SU-DHL-6 (cell line): ENCODE measurements at regions not wholly inside any gene's neighbourhood (a gene's known extent, or its start where the extent isn't known, plus 50 kb on each side); places are given as distances from the start of the nearest gene placed in this dataset.

Experiments
- H2AFZ ChIP-seq: fragments of 200-600 bp; sonication (generic); 2 replicates; pipeline ENCODE4 v1.6.1; 2014; ENCODE audit warnings: low read depth, mild to moderate bottlenecking, moderate library complexity, mixed read lengths, antibody characterized with exemption, low read length; ENCODE audit not compliant: severe bottlenecking
- H3F3A ChIP-seq: fragments of 200-600 bp; shearing (Covaris generic); 2 replicates; pipeline ENCODE4 v1.6.0; 2016; ENCODE audit warnings: antibody characterized with exemption, mild to moderate bottlenecking; ENCODE audit not compliant: insufficient read depth
- H3K27ac ChIP-seq: fragments of 200-600 bp; sonication (generic); 2 replicates; pipeline ENCODE4 v1.5.1; 2016; ENCODE audit warnings: low read depth, mild to moderate bottlenecking, low read length, moderate library complexity, mixed read lengths
- H3K27me3 ChIP-seq: fragments of 200-600 bp; sonication (generic), shearing (Covaris generic); 2 replicates; pipeline ENCODE4 v1.6.0; 2014; ENCODE audit warnings: mild to moderate bottlenecking, low read length
- H3K36me3 ChIP-seq: fragments of 200-600 bp; sonication (generic); 2 replicates; pipeline ENCODE4 v1.6.1; 2014; ENCODE audit warnings: mild to moderate bottlenecking, low read length, mixed read lengths
- H3K4me2 ChIP-seq: fragments of 300-600, 200-600 bp; shearing (Covaris generic), sonication (generic); 2 replicates; pipeline ENCODE4 v1.6.0; 2014; ENCODE audit warnings: low read length, low read depth, mild to moderate bottlenecking; ENCODE audit not compliant: poor library complexity, severe bottlenecking
- H3K4me3 ChIP-seq: fragments of 200-600 bp; sonication (generic); 2 replicates; pipeline ENCODE4 v1.5.1; 2014; ENCODE audit warnings: antibody characterized with exemption, low read length, mild to moderate bottlenecking, mixed read lengths; ENCODE audit not compliant: insufficient read depth, poor library complexity, severe bottlenecking
- H3K79me2 ChIP-seq: fragments of 200-600 bp; sonication (generic); 2 replicates; pipeline ENCODE4 v1.6.1; 2014; ENCODE audit warnings: mild to moderate bottlenecking, low read length, moderate library complexity; ENCODE audit not compliant: insufficient read depth
- H3K9ac ChIP-seq: fragments of 200-600 bp; sonication (generic); 2 replicates; pipeline ENCODE4 v1.7.0; 2014; ENCODE audit warnings: mild to moderate bottlenecking, low read length
- H3K9me2 ChIP-seq: fragments of 200-600 bp; sonication (generic); replicated peaks from 2 replicates; pipeline ENCODE4 v1.6.1; 2014; ENCODE audit warnings: low read length; ENCODE audit not compliant: insufficient read depth
- H3K9me3 ChIP-seq: fragments of 200-600 bp; sonication (generic); 2 replicates; pipeline ENCODE4 v1.6.1; 2014; ENCODE audit warnings: low read length, mixed read lengths; ENCODE audit not compliant: insufficient read depth
- H4K20me1 ChIP-seq: fragments of 200-600 bp; sonication (generic); 2 replicates; pipeline ENCODE4 v1.6.1; 2014; ENCODE audit warnings: low read depth, mild to moderate bottlenecking, antibody characterized with exemption, low read length, moderate library complexity, mixed read lengths
- CTCF ChIP-seq: fragments of 200-600 bp; sonication (generic); IDR thresholded peaks from one replicate; pipeline ENCODE4 v1.5.1; 2017; ENCODE audit warnings: antibody characterized with exemption, mild to moderate bottlenecking, low read length, moderate library complexity; ENCODE audit not compliant: insufficient read depth, poor library complexity, severe bottlenecking
- EZH2phosphoT487 ChIP-seq: fragments of 200-600 bp; sonication (generic), shearing (Covaris generic); conservative IDR thresholded peaks from 2 replicates; pipeline ENCODE4 v1.6.1; 2018; ENCODE audit warnings: mild to moderate bottlenecking, antibody characterized with exemption, low read length, moderate library complexity, mixed read lengths

DNA sequence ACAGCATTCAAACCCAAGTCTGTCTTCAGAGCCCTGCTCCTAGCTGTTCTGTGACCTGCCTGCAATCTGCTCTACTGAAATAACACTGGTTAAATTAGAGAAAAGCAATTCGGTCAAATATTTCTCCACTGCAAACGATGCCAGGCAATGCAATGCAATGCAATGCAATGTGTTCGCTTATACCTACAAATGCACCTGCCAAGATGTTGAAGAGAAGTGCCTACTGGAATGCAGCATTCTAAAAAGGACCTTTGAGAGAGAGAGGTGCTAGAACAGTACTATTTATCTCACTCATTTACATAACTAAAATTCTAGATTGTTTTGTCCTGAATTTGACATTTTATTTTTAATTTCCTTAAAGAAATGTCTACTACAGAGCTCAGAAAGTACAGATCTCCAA, 157.3 kb upstream of the CDK1 start:
- TF ChIP-seq EZH2phosphoT487, result no peak
- no peak overlapping the region for H3K4me3 ChIP-seq
- H3K4me2 ChIP-seq, result no peak overlapping the region
- H3K9me3 ChIP-seq, result no peaks in the 10 kb centered on the region
- no peaks in the 10 kb centered on the region for H3K27me3 ChIP-seq
- no peaks in the 10 kb centered on the region for H3K9me2 ChIP-seq
- no peaks in the 10 kb centered on the region for H4K20me1 ChIP-seq
- no peak overlapping the region for H2AFZ ChIP-seq
- no peaks in the 10 kb centered on the region for H3F3A ChIP-seq
- H3K36me3 ChIP-seq, result no peaks in the 10 kb centered on the region
- no peak overlapping the region for H3K9ac ChIP-seq
- no peaks in the 10 kb centered on the region for H3K79me2 ChIP-seq
- H3K27ac ChIP-seq, result no peak overlapping the region

DNA sequence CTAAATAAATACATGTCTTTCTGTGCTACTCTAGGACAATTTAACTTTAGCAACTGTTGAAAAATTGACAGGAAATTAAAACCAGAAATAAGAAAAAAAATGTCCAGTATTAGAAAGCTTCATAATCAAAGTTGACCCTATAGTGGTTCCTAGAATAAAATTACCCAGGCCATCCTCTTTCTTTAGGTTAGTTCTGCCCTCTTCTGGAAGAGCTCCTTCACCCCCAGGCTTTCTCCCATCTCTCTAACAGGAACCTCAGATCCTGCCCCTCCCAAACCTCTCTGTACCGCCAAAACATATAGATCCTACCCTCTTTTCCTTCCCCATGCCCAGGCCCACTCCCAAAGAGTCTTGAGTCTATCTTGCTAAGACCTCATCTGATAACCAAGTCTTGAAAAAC, 159.4 kb upstream of the CDK1 start:
- no peaks in the 10 kb centered on the region for H3K79me2 ChIP-seq
- H2AFZ ChIP-seq, result no peak overlapping the region
- no peaks in the 10 kb centered on the region for H3K27me3 ChIP-seq
- H3F3A ChIP-seq, result no peaks in the 10 kb centered on the region
- no peaks in the 10 kb centered on the region for H3K36me3 ChIP-seq
- H3K27ac ChIP-seq, result no peak overlapping the region
- H3K4me3 ChIP-seq, result no peak overlapping the region
- TF ChIP-seq EZH2phosphoT487, result no peak
- H3K9me2 ChIP-seq, result no peaks in the 10 kb centered on the region
- H3K9ac ChIP-seq, result no peak overlapping the region
- H4K20me1 ChIP-seq, result no peaks in the 10 kb centered on the region
- H3K4me2 ChIP-seq, result no peak overlapping the region
- no peaks in the 10 kb centered on the region for H3K9me3 ChIP-seq

DNA sequence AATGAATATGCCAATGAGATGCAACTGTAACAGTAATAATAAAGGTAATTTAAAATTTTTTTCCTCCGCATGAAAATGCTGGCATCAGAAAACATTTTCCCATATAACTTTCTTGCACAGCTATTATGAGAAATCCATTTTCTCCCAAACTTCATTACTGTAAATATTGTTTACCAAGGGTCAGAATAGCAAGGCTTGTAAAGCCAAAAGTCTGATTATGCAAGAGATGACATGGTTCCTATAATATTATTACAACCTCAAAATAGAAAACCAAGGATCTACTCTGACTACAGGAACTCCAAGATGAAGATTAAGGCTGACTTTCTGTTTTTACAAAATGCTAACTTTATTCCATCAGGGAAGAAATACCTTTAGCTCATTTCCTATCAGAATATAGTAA, 162.7 kb upstream of the CDK1 start:
- no peaks in the 10 kb centered on the region for H3K27me3 ChIP-seq
- no peak for TF ChIP-seq CTCF
- TF ChIP-seq EZH2phosphoT487, result no peak
- H3K9ac ChIP-seq, result no peak overlapping the region
- H3K9me2 ChIP-seq, result no peaks in the 10 kb centered on the region
- no peaks in the 10 kb centered on the region for H3K36me3 ChIP-seq
- H4K20me1 ChIP-seq, result no peaks in the 10 kb centered on the region
- H3K9me3 ChIP-seq, result no peaks in the 10 kb centered on the region
- no peak overlapping the region for H2AFZ ChIP-seq
- H3K4me2 ChIP-seq, result no peak overlapping the region
- H3F3A ChIP-seq, result no peaks in the 10 kb centered on the region
- H3K27ac ChIP-seq, result no peak overlapping the region
- no peak overlapping the region for H3K4me3 ChIP-seq
- H3K79me2 ChIP-seq, result no peaks in the 10 kb centered on the region

DNA sequence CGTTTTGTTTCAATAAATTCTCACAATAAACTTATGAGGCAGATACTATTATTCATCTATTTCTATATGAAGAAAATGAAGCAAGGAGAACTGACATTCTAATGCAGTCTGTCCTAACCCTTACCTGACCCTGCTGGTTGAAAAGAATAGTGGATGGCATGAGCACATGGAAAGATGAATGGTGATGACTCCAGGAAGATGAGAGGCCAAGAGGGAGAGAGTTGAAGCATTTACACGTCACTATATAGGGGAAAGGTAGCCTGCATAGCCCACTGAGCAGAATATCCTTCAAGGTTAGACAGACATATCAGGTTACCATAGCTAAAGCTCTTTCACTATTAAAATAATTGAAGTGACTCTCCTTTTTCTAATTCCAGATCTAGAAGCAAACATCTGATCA, 163.9 kb upstream of the CDK1 start:
- H3F3A ChIP-seq, result no peaks in the 10 kb centered on the region
- no peaks in the 10 kb centered on the region for H3K27me3 ChIP-seq
- H4K20me1 ChIP-seq, result no peaks in the 10 kb centered on the region
- no peak overlapping the region for H3K27ac ChIP-seq
- no peaks in the 10 kb centered on the region for H3K9me3 ChIP-seq
- no peak overlapping the region for H2AFZ ChIP-seq
- H3K9ac ChIP-seq, result no peak overlapping the region
- no peaks in the 10 kb centered on the region for H3K79me2 ChIP-seq
- no peaks in the 10 kb centered on the region for H3K9me2 ChIP-seq
- no peaks in the 10 kb centered on the region for H3K36me3 ChIP-seq
- TF ChIP-seq CTCF, result no peak
- no peak for TF ChIP-seq EZH2phosphoT487
- no peak overlapping the region for H3K4me3 ChIP-seq
- no peak overlapping the region for H3K4me2 ChIP-seq
